ENCODE measurements at regions not wholly inside any gene's neighbourhood (a gene's known extent, or its start where the extent isn't known, plus 50 kb on each side); places are given as distances from the start of the nearest gene placed in this dataset.

DNA sequence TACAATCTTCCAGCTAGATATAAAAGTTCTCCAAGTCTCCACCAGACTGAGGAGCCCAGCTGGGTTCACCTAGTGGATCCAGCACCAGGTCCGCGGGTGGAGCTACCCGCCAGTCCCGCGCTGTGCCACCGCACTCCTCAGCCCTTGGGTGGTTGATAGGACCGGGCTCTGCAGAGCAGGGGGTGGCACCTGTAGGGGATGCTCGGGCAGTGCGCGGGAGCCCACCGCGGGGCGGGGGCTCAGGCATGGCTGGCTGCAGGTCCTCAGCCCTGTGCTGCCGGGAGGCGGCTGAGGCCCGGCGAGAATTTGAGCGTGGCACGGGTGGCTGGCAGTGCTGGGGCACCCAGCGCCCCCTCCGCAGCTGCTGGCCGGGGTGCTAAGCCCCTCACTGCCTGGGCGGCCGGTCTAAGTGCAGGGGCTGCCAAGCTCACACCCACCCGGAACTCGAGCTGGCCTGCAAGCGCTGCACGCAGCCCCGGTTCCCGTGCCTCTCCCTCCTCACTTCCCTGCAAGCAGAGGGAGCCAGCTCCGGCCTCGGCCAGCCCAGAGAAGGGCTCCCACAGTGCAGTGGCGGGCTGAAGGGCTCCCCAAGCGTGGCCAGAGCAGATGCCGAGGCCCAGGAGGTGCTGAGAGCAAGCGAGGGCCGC, 542.8 kb upstream of the PCDH9 start:
- TF ChIP-seq, protein P1, sequence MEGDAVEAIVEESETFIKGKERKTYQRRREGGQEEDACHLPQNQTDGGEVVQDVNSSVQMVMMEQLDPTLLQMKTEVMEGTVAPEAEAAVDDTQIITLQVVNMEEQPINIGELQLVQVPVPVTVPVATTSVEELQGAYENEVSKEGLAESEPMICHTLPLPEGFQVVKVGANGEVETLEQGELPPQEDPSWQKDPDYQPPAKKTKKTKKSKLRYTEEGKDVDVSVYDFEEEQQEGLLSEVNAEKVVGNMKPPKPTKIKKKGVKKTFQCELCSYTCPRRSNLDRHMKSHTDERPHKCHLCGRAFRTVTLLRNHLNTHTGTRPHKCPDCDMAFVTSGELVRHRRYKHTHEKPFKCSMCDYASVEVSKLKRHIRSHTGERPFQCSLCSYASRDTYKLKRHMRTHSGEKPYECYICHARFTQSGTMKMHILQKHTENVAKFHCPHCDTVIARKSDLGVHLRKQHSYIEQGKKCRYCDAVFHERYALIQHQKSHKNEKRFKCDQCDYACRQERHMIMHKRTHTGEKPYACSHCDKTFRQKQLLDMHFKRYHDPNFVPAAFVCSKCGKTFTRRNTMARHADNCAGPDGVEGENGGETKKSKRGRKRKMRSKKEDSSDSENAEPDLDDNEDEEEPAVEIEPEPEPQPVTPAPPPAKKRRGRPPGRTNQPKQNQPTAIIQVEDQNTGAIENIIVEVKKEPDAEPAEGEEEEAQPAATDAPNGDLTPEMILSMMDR (IDR thresholded peaks at IDR 0.05): no peak
- TF ChIP-seq POLR2A (IDR thresholded peaks at IDR 0.05) (no peak), POLR2AphosphoS5 (IDR thresholded peaks at IDR 0.05) (no peak)
